IPS-NIHi7 (cell line): ENCODE measurements at regions not wholly inside any gene's neighbourhood (a gene's known extent, or its start where the extent isn't known, plus 50 kb on each side); places are given as distances from the start of the nearest gene placed in this dataset.

Experiments used
- DNase-seq: peaks from one replicate; pipeline ENCODE4 v3.0.0; 2012; ENCODE audit warnings: mixed read lengths; ENCODE audit errors: extremely low spot score

- no peak for DNase-seq
Observed at GRCh38 chr6:134740473-134741199, 209.3 kb downstream of the ALDH8A1 start.

- DNase-seq = no peak
Observed at GRCh38 chr6:134740027-134740373, 209.9 kb downstream of the ALDH8A1 start.

- no peak for DNase-seq
Observed at GRCh38 chr6:134739299-134740026, 210.4 kb downstream of the ALDH8A1 start.

- no peak for DNase-seq
Observed at GRCh38 chr6:134738211-134738885, 211.6 kb downstream of the ALDH8A1 start.

- no peak for DNase-seq
Observed at GRCh38 chr6:134735461-134735860, 214.4 kb downstream of the ALDH8A1 start.

- no peak for DNase-seq
Observed at GRCh38 chr6:134734312-134734869, 215.5 kb downstream of the ALDH8A1 start.

- no peak for DNase-seq
Observed at GRCh38 chr6:134733801-134734200, 216.1 kb downstream of the ALDH8A1 start.

- no peak for DNase-seq
Observed at GRCh38 chr6:134732763-134733162, 217.1 kb downstream of the ALDH8A1 start.

GRCh38 chr6:134731615-134732014 lies 218.3 kb downstream of the ALDH8A1 start:
- no peak for DNase-seq

- peak; percentile 54 for DNase-seq
Observed at GRCh38 chr6:134730013-134730412, 219.9 kb downstream of the ALDH8A1 start.

GRCh38 chr6:134729561-134729960 lies 220.3 kb downstream of the ALDH8A1 start:
- no peak for DNase-seq

- DNase-seq = no peak
Observed at GRCh38 chr6:134727081-134727480, 222.8 kb downstream of the ALDH8A1 start.

GRCh38 chr6:134725590-134725989 lies 224.3 kb downstream of the ALDH8A1 start:
- no peak for DNase-seq

GRCh38 chr6:134724771-134725340 lies 225.0 kb downstream of the ALDH8A1 start:
- no peak for DNase-seq

- no peak for DNase-seq
Observed at GRCh38 chr6:134723081-134723871, 226.6 kb downstream of the ALDH8A1 start.

- no peak for DNase-seq
Observed at GRCh38 chr6:134722200-134722870, 227.6 kb downstream of the ALDH8A1 start.

GRCh38 chr6:134721060-134721405 lies 228.9 kb downstream of the ALDH8A1 start:
- no peak for DNase-seq

- DNase-seq = no peak
Observed at GRCh38 chr6:134720353-134721059, 229.4 kb downstream of the ALDH8A1 start.

GRCh38 chr6:134719911-134720310 lies 230.0 kb downstream of the ALDH8A1 start:
- DNase-seq = no peak

- DNase-seq = no peak
Observed at GRCh38 chr6:134719286-134719685, 230.6 kb downstream of the ALDH8A1 start.
